ENCODE measurements at regions not wholly inside any gene's neighbourhood (a gene's known extent, or its start where the extent isn't known, plus 50 kb on each side); places are given as distances from the start of the nearest gene placed in this dataset.

DNA sequence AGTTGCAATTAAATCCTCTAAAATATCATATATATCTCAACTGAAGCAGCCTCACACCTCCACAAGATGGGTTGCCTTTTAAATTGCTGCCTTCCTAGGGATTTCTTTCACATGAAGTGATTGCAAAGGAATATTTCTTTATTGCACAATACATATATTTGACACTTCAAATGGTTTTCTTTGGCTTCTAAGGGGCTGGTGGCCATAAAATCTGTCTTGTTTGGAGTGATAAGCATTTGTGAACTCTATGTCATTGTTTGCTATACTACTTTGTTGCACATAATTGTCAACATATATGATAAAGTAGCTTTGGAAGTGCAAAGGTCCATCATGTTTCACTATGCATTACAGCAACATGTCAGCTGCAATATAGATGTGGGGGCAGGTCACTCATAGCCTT lies 2380.9 kb downstream of the PCDH9 start:
- no peak for TF ChIP-seq GATA3 (IDR thresholded peaks at IDR 0.05; ENCODE audit: low read depth, low read length)
- no peak for TF ChIP-seq GATA2 (IDR thresholded peaks at IDR 0.05; ENCODE audit: low read depth, low read length)
